Brain microvascular endothelial cell (primary cell): ENCODE measurements at regions not wholly inside any gene's neighbourhood (a gene's known extent, or its start where the extent isn't known, plus 50 kb on each side); places are given as distances from the start of the nearest gene placed in this dataset.

Experiments used
- DNase-seq: peaks from one replicate; pipeline ENCODE4 v3.0.0-alpha.2; 2020
- H3K27ac ChIP-seq: fragments of 250-450 bp; sonication (Bioruptor Pico); 2 replicates; pipeline ENCODE4 v1.5.1; 2020; ENCODE audit warnings: mild to moderate bottlenecking, moderate library complexity
- H3K27me3 ChIP-seq: fragments of 250-450 bp; sonication (Bioruptor Pico); replicated peaks from 2 replicates; pipeline ENCODE4 v1.5.1; 2020; ENCODE audit warnings: mild to moderate bottlenecking
- H3K36me3 ChIP-seq: fragments of 250-450 bp; sonication (Bioruptor Pico); replicated peaks from 2 replicates; pipeline ENCODE4 v1.5.1; 2020; ENCODE audit warnings: mild to moderate bottlenecking
- H3K4me3 ChIP-seq: 2 replicates; pipeline ENCODE4 v1.5.1; 2011; ENCODE audit warnings: low read depth, mild to moderate bottlenecking, control low read depth, low read length, moderate library complexity
- CTCF ChIP-seq: IDR thresholded peaks from 2 replicates; pipeline ENCODE4 v1.5.1; 2011; ENCODE audit warnings: low read depth, mild to moderate bottlenecking, moderate library complexity, low read length, control low read depth, inconsistent platforms; ENCODE audit errors: missing control alignments
- in situ Hi-C: cut with HindIII; loops from 2 replicates; pipeline ENCODE4 v1.10.0; 2017; ENCODE audit warnings: low sequenced_read_pairs, low pct_ligation_motif_present

GRCh38 chr4:84050015-84050414 is 449.1 kb downstream of the NKX6-1 start:
- in situ Hi-C loops, result no loop called here
- Histone ChIP-seq H3K27me3 (no peaks in the 10 kb centered on the region), H3K36me3 (no peaks in the 10 kb centered on the region), H3K27ac (no peak overlapping the region), H3K4me3 (no peak overlapping the region)
- DNase-seq, result no peak
- no peak for TF ChIP-seq CTCF

GRCh38 chr4:84046551-84046950 is 452.5 kb downstream of the NKX6-1 start:
- in situ Hi-C loops, result no loop called here
- no peak for DNase-seq
- Histone ChIP-seq H3K27ac (no peak overlapping the region), H3K36me3 (no peaks in the 10 kb centered on the region), H3K4me3 (no peak overlapping the region), H3K27me3 (no peaks in the 10 kb centered on the region)
- TF ChIP-seq CTCF, result no peak

- DNase-seq, result no peak
- Histone ChIP-seq H3K36me3 (no peaks in the 10 kb centered on the region), H3K27me3 (no peaks in the 10 kb centered on the region), H3K4me3 (no peak overlapping the region), H3K27ac (no peak overlapping the region)
- in situ Hi-C loops, result no loop called here
- no peak for TF ChIP-seq CTCF
These were observed 457.7 kb downstream of the NKX6-1 start for GRCh38 chr4:84041426-84041825.

GRCh38 chr4:84035568-84035967 is 463.5 kb downstream of the NKX6-1 start:
- TF ChIP-seq CTCF, result no peak
- DNase-seq, result no peak
- Histone ChIP-seq H3K36me3 (no peaks in the 10 kb centered on the region), H3K27me3 (no peaks in the 10 kb centered on the region), H3K4me3 (no peak overlapping the region), H3K27ac (no peak overlapping the region)
- in situ Hi-C loops, result no loop called here

GRCh38 chr4:84032372-84032771 is 466.7 kb downstream of the NKX6-1 start:
- no peak overlapping the region for H3K27ac ChIP-seq
- TF ChIP-seq CTCF, result no peak
- no peaks in the 10 kb centered on the region for H3K27me3 ChIP-seq
- in situ Hi-C loops, result no loop called here
- H3K4me3 ChIP-seq, result no peak overlapping the region
- no peak for DNase-seq
- no peaks in the 10 kb centered on the region for H3K36me3 ChIP-seq

- no peaks in the 10 kb centered on the region for H3K27me3 ChIP-seq
- H3K4me3 ChIP-seq, result no peak overlapping the region
- H3K36me3 ChIP-seq, result no peaks in the 10 kb centered on the region
- in situ Hi-C loops, result no loop called here
- H3K27ac ChIP-seq, result no peak overlapping the region
- no peak for TF ChIP-seq CTCF
- no peak for DNase-seq
These were observed 467.7 kb downstream of the NKX6-1 start for GRCh38 chr4:84031401-84031800.
